AG04449 (cell line): ENCODE measurements at regions not wholly inside any gene's neighbourhood (a gene's known extent, or its start where the extent isn't known, plus 50 kb on each side); places are given as distances from the start of the nearest gene placed in this dataset.

Experiments
- CTCF ChIA-PET: fragments of 350-600 bp; formaldehyde crosslinking; extraction: SDS; loops from one replicate; lab custom pipeline; 2021; ENCODE audit warnings: antibody characterized with exemption; lab: Yijun Ruan, JAX
- POLR2A ChIA-PET: fragments of 400-600, 350-600 bp; formaldehyde crosslinking; extraction: SDS; loops from one replicate; lab custom pipeline; 2020; ENCODE audit warnings: antibody characterized with exemption, inconsistent platforms; lab: Yijun Ruan, JAX
- DNase-seq: peaks from one replicate; pipeline ENCODE4 v3.0.0-alpha.2; 2010; ENCODE audit warnings: low read depth, low spot score
- H3K4me3 ChIP-seq: 2 replicates; pipeline ENCODE4 v1.5.1; 2011; ENCODE audit warnings: low read depth, mild to moderate bottlenecking, control low read depth, low read length
- TF ChIP-seq, protein P1 (sequence below): IDR thresholded peaks from one replicate; pipeline ENCODE4 v1.5.1; 2011; ENCODE audit warnings: mild to moderate bottlenecking, moderate library complexity, low read length, control low read depth, inconsistent platforms; ENCODE audit not compliant: insufficient read depth; ENCODE audit errors: missing control alignments

DNA sequence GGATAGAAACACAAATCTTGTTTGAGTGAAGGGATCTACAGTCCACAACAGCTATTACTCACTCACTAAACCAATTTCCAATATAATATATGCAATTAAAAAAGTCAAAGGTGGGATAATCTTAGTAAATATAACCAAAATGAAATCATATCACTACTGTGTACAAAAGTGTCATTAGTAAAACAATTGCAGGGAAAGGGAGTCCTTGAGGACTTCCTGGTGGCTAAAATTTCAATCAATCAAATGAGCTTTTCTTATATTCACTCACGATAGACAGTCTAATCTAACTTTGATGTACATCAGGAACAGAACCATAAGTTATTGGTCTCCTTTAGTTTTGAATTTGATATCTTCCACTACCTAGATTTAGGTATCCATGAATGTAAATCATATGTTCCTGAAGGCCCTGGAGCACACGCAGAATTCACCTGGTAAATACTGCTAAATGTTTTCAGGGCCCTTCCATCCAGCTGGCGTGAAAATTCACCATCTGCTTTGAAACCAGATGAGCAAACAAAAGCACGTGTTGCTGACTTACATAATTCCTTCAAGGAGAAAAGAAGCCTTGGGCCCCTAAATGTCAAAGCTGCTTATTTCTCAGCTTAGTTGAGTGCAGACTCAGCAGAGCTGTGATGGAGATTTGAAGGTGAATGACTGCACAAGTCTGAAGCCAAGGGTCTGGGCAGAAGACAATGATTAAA, 159.3 kb upstream of the TMEM196 start:
- CTCF ChIA-PET = no interaction called here
- TF ChIP-seq, protein P1, sequence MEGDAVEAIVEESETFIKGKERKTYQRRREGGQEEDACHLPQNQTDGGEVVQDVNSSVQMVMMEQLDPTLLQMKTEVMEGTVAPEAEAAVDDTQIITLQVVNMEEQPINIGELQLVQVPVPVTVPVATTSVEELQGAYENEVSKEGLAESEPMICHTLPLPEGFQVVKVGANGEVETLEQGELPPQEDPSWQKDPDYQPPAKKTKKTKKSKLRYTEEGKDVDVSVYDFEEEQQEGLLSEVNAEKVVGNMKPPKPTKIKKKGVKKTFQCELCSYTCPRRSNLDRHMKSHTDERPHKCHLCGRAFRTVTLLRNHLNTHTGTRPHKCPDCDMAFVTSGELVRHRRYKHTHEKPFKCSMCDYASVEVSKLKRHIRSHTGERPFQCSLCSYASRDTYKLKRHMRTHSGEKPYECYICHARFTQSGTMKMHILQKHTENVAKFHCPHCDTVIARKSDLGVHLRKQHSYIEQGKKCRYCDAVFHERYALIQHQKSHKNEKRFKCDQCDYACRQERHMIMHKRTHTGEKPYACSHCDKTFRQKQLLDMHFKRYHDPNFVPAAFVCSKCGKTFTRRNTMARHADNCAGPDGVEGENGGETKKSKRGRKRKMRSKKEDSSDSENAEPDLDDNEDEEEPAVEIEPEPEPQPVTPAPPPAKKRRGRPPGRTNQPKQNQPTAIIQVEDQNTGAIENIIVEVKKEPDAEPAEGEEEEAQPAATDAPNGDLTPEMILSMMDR = no peak
- H3K4me3 ChIP-seq = no peak overlapping the region
- no peak for DNase-seq
- POLR2A ChIA-PET = no interaction called here

DNA sequence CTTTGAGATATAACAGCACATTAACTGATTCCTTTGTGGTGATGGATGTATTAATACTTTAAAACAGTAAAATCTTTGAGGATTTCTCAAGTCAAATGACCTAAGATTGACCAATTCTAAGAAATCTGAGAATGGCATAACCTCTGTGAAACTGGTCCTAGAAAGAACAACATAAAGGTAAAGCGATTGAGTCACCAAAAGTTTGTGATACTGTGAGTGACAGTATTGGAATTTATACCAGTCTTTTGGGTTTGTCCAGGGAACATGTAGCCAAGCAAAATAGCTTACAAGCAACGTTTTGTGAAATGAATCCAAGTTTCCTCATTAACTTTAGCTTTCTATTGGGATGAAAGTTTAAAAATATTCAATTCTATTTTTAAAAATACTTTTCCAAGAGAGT, 157.4 kb upstream of the TMEM196 start:
- ChIA-PET POLR2A (no interaction called here), CTCF (no interaction called here)
- no peak for DNase-seq
- no peak overlapping the region for H3K4me3 ChIP-seq
- TF ChIP-seq, protein P1 = no peak

GRCh38 chr7:19930051-19930450, 156.6 kb upstream of the TMEM196 start:
- POLR2A ChIA-PET = no interaction called here
- CTCF ChIA-PET = no interaction called here
- H3K4me3 ChIP-seq = no peak overlapping the region
- DNase-seq = no peak
- TF ChIP-seq, protein P1 = no peak

- ChIA-PET CTCF (interaction anchor here (1.1 kb wide), 1 partner anchor 215 kb away, joined by 3 read pairs; no protein-coding TSS in a partner anchor), POLR2A (no interaction called here)
- TF ChIP-seq, protein P1 = no peak
- H3K4me3 ChIP-seq = no peak overlapping the region
- DNase-seq = no peak
Measured at GRCh38 chr7:19928247-19928646, 154.8 kb upstream of the TMEM196 start.

DNA sequence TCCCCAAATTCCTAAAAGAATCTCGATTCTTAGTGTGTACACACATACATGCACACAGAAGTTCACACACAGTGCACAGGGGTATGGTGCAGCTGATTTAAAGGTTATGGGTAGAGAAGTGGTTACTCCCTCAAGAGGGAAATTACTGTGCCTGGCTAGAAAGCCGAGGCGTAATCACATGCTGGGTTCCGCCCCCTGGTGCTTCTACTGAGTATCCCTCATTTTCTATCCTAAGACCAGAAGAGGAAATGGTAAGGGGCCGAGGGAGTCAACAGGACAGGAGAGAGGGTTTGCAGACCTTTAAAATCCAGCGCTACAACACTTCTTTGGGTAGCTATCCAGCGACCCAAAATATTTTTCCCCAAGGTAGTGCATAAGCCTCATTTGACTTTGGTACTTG, 147.3 kb upstream of the TMEM196 start:
- no peak for DNase-seq
- ChIA-PET CTCF (no interaction called here), POLR2A (no interaction called here)
- no peak overlapping the region for H3K4me3 ChIP-seq
- TF ChIP-seq, protein P1 = no peak

- TF ChIP-seq, protein P1 = no peak
- CTCF ChIA-PET = no interaction called here
- POLR2A ChIA-PET = no interaction called here
- no peak overlapping the region for H3K4me3 ChIP-seq
- no peak for DNase-seq
Measured at GRCh38 chr7:19920166-19920565, 146.7 kb upstream of the TMEM196 start.
